HepG2 (cell line): ENCODE measurements at regions not wholly inside any gene's neighbourhood (a gene's known extent, or its start where the extent isn't known, plus 50 kb on each side); places are given as distances from the start of the nearest gene placed in this dataset.

ENCODE experiments used
- ARHGAP35 ChIP-seq: sonication (generic); formaldehyde crosslinking; IDR thresholded peaks from 2 replicates; pipeline ENCODE4 v1.9.0; 2022; ENCODE audit warnings: mild to moderate bottlenecking, inconsistent platforms, moderate library complexity, missing genetic modification reagents, borderline replicate concordance
- MTF2 ChIP-seq: sonication (generic); formaldehyde crosslinking; IDR thresholded peaks from 2 replicates; pipeline ENCODE4 v1.5.0; 2020; ENCODE audit warnings: missing genetic modification reagents, borderline replicate concordance
- PHF8 ChIP-seq: sonication (generic); formaldehyde crosslinking; IDR thresholded peaks from 2 replicates; pipeline ENCODE4 v1.5.0; 2020; ENCODE audit warnings: missing genetic modification reagents
- RFX1 ChIP-seq: fragments of 450-650 bp; IDR thresholded peaks from 2 replicates; pipeline ENCODE4 v1.6.1; 2017

DNA sequence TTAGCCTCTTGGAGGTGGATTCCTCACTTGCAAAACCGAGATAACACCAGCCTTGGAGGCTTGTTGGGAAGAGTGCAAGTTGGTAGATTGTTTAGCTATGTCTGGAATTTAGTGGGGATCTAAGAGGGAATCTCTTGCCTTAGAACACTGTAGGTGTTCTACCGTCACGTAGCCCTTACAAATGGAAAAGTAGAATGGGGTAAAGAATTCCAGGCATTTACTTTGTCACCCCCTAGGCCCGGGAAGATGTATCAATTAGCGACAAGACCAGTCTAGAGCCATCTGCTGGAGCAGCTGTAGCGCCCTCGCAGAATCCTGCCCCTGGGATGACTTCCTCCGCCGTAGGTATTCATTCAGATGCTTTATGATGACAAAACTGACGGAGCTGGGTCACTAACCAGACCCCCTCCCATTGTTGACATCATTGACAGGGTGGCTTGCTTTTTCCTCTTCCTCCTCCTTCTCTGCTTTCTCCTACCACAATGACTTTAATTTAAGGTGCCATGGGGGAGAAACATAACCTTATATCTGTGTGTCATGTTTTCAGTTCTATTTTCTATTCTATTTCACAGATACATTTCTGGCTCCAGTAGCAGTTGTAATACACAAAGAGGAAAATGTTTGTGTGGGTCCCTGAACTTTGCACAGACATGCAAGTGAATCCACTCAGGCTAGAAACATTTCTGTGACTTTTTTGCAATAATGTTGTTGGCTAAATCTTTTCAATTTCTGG is 262.6 kb upstream of the LYZL1 start:
- no peak for TF ChIP-seq ARHGAP35 (CRISPR knock-in tag)
- no peak for TF ChIP-seq MTF2 (CRISPR knock-in tag)
- TF ChIP-seq PHF8 (CRISPR knock-in tag), result no peak
- no peak for TF ChIP-seq RFX1
